HG03135 (cell line): ENCODE measurements at regions not wholly inside any gene's neighbourhood (a gene's known extent, or its start where the extent isn't known, plus 50 kb on each side); places are given as distances from the start of the nearest gene placed in this dataset.
"Not testable (repeated sequence)": the region's sequence is repeated elsewhere in the genome, so short reads cannot be mapped to it uniquely, and the experiment has no call there.

Experiments used
- ATAC-seq: cut with Tn5 transposase; IDR thresholded peaks from one replicate; pipeline ENCODE4 v1.9.1; 2021; ENCODE audit warnings: mild to moderate bottlenecking, moderate library complexity; ENCODE audit not compliant: unreplicated experiment

DNA sequence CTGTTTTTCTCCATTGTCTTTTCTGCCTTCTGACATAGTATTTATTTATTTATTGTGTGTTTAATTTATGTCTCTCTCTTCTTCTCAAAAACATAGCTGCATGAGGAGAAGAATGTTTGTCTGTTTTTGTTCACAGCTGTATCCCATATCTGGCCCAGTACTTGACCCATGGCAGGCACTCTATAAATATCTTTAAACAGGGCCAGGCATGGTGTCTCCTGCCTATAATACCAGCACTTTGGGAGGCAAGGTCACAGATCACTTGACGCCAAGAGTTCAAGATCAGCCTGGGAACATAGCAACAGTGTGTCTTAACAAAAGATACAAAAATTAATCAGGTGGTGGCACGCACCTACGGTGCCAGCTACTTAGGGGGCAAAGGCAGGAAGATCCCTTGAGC is 361.3 kb upstream of the KLHL29 start:
- no peak for ATAC-seq

DNA sequence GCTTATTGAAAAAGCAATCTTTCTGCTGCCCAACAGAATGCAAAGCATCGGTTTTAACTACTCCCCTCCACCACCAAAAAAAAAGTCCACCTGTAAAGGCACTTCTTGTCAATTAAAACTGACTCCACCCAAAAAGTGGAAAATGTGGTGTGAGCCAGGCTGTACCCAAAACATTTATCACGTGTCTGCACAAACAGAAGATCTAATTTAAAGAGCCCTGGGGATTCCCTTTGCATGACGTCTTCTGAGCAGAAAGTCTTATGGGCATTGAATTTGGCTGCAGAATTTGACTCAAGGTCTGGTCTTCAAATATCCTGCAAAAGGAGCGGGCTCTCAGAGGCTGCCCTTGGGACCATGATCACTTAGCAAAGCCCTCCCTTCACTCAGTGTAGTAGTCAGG is 358.3 kb upstream of the KLHL29 start:
- ATAC-seq: no peak

DNA sequence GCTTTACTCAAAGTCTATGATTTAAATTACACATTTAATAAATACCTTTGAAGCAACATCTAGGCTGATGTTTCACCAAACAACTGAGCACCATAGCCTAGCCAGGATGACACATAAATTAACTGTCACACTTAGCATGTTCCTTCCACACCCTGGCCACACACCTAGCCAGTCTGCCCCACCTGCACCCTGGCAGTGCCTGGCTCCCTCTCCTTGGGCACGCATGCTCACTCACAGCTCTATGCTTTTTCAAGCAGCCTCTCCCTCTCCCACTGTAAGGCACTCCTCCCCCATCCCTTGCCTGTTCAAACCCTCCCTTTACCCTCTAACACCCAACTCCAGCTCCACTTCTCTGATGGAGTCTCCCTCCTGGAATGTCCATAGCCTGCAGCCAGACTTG is 357.6 kb upstream of the KLHL29 start:
- ATAC-seq: no peak

DNA sequence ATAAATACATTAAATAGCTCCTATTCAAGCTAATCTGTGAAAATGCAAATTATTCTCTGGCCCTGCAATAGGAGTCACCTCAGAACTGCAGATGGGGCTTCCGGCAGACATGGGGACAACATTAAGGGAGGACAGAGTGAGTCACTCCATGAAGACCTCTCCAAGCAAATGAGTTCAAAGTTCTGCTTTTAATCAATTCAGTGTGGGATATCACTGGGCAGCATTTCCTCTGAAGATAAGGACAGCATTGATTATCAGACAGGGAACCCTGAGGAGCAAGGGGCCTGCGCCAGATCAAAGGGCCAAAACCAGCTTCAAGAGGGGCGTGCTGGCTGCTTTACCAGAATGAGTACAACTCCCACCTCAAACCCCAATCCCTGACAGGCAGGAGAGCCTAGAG is 356.9 kb upstream of the KLHL29 start:
- ATAC-seq: no peak

DNA sequence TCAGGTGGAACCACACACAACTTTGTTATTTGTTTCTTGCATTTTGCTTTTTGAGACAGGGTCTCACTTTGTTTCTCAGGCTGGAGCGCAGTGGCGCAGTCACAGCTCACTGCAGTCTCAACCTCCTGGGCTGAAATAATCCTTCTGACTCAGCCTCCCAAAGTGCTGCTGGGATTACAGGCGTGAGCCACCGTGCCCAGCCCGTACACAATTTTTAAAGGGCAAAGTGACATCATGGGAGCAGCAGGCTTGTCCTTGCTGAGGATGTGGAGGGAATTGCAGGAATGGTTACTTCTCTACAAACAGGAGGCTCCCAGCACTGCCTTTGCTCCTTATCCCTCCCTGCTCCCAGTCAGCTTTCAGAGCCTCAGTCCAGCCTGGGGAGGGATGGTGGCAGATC is 355.9 kb upstream of the KLHL29 start:
- no peak for ATAC-seq

DNA sequence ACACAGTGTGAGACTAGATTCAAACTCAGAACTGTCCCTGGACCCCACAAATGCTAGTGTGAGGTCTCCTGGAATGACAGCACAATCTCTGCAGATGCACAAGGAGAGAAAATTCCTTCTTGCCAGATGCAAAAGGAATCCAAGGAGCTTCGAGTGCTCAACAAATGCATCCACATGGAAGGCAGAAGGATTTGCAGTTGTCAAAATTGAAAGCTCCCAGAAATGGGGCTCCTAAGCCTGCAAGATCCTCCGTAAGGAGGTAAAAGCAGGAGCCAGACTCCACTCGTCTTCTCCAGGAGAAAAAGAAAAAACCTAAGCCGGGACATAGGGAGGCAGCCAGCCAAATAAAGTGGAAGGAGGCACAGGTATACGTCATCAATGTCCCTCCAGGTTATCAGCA is 355.0 kb upstream of the KLHL29 start:
- no peak for ATAC-seq

DNA sequence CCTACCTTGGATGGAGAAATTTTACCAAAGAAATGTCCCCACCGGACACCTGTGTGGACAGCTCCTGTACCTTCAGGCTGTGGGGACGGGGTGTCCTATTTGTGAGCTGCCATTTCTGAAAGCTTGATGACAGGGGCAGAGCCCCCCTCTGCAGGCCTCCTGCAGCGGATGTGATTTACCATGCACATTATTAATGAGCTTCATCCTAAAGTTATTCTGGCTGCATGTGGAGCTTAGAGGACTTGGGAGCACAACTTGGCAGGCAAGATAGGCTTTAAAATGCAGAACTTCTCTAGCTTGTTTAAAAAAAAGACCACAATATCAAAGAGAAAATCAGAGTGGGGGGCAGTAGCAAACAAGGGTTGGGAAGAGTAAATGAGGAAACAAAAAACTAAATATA is 350.0 kb upstream of the KLHL29 start:
- no peak for ATAC-seq

DNA sequence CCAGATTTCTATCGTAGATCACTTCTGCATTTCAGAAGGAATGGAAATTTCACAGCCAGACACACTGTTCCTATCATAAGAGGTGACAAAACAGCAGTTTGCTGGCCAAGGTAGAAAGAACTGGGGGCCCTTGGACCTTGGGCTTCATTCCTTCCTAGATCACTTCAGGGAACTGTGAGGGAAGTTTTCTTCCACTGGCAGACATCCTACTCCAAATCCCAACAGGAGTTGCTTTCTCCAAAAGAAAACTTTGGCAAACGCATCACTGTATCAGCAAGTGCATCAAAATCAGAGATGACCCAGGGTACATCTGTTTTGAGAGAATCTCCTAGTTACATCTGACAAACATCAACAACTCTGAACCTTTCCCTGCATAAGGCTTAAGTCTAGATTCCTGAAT is 348.4 kb upstream of the KLHL29 start:
- no peak for ATAC-seq

DNA sequence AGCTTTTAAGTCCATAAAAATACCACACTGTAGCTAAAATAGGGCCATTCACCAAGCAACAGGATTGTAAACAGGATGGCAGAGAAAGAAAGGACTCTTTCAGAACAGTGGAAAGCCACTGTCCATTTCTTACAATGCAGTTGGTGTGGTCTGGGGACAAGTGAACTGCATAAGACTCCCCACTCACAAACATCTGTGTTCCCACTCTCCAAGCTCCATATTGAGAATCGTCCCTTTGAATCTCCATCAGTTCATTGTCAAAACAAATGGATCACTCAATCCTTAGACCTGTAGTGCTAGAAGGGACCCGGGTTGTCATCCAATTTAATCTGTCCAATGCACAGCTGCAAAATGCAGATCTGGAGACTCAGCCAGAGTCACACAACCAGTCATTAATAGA is 347.4 kb upstream of the KLHL29 start:
- ATAC-seq: no peak

DNA sequence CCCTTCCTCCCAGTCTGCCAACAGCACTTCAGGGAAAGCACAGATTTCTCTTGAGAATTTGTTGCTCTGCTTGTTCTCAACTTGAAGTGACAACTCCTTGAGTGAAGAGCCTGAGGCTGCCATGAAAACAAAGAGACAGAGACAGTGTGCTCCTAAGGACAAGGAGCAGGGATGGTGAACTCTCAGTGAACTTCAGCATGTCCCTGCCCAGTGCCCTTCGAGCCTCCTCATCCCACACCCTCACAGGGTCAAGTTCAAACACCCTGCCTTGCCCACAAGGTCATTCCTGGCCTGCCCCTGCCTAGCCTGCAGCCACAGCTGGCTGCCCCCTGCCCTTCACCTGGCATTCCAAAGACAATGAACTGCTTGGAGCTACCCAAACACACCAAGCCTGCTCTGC is 343.5 kb upstream of the KLHL29 start:
- no peak for ATAC-seq

DNA sequence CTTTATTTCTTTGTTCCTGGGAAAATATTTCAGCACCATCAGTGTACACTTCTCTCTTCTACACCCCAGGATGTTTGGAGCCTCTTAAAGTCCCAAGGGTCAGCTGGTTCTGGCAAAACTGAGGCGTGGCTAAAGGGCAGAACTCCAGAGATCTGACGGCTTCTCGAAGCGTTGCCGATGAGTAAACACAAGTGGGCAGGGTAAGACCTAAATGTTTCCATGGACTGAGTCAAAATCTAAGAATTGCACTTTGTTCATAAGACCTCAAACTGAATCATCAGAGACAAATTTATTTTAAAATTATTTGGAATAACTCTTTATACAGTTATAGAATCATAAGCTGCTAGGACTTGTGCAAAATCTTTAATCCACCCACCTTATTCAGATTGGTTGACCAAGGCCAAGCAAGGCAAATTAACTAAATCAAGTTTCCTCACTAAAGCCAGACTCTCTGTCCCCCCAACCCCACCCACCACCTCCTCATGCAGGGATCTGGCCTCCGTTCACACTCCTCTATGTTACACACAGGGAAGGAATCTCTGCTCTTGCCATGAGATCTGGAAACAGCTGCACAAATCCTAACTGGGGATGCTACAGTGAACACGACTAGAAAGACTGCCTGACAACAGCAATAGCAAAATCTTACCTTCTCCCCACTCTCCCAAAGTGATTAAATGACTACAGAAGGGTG is 342.6 kb upstream of the KLHL29 start:
- no peak for ATAC-seq

DNA sequence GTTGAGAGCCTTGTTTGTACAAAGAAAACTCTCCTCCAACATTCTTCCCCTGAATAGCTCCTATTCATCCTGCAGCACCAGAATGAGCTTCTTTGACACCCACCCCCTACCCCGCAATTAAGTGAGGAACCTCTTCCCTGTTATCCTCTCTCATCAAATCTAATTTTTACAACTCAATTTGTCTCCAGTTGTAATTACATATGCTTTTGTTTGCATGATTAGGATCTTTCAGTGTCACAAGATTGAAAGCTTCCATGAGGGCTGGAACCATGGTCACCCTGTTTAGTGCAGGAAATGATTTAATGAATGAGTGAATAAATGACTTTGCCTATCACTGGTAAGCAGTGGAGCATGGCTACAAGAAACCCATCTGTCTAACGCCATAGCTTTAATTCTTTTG is 334.6 kb upstream of the KLHL29 start:
- ATAC-seq: no peak

DNA sequence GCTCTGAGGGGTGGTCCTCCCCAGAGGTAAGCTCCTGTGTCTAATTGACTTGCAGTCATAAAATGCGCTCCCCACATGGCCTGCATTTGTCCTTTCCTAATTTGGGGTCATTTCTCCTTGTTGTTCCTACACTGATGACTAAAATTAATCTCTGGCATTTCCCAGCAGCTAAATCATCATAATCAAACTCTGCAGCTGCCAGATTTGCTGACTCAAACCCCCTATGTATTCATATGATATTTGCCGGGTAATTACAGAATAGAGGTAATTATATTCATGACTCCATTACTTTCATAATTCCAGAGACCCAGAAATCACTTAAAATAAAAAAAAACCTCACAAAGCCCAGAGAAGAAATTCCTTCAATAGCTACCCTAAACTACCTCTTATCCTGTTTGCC is 331.4 kb upstream of the KLHL29 start:
- no peak for ATAC-seq

DNA sequence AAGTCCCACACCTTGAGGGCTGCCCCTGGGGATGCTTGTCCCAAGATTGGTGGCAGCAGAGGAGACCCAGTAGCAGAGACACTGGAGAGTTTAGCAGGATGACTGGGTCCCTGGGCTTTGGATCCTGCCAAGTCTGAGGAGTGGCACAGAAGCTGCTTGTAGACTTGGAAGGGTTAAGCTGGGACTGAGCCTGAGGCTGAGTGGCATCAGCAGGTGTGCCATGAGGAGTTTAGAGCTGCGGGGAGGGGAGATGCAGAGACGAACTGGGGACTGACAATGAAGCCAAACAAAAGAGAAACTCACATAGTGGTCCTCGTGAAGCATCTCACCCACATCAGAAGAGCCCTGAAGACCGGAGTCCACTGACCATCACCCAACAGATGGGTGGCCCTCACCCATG is 329.7 kb upstream of the KLHL29 start:
- no peak for ATAC-seq

DNA sequence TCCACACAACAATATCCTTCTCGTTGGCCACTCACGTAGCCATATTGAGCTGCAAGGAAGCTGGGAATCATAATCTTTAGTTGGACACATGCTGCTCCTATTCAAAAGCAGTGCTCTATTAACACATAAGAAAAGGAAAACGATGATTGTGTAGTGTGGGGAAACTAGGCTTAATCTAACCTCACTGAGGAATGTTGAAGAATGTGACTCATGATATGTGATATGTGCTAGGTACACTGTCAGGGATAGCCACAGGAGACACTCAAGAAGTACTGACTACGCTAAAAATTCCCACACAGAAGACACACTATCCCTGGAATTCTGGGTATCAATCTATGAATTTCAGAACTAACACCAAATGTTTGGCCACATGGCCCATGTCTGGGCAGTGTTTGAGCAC is 328.1 kb upstream of the KLHL29 start:
- ATAC-seq: not testable (repeated sequence)

DNA sequence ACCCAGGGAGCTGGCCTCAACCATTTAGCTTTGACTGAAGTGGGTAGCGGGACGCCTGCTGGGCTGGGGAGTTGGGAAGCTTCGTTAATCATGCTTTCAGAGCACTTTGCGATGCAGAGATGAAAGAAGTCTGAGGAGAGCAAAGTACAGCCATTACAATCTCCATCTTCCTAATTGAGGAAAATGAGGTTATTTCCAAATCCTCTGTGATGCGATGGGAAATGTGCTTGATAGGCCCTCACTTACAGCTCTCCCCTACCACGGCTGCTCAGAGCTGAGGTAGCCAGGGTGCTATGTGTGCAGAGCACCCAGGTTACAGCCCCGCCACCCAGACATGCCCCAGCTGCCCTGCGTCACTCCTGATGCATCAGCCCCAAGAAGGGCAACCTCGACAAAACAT is 326.5 kb upstream of the KLHL29 start:
- ATAC-seq: no peak

DNA sequence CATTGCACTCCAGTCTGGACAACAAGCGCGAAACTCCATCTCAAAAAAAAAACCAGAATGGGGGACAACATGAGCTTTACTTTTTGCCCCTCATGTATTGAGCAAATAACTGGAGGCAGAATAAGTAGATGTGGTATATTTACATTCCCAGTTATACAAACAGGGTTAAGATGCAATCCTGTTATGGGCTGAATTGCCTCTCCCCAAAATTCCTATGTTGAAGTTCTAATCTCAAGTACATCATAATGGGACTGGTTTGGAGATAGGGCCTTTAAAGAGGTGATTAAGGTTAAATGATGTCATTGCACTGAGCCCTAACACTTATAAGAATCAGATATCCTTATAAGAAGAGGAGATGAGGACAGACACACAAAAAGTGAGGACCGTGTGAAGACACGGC is 319.8 kb upstream of the KLHL29 start:
- no peak for ATAC-seq

DNA sequence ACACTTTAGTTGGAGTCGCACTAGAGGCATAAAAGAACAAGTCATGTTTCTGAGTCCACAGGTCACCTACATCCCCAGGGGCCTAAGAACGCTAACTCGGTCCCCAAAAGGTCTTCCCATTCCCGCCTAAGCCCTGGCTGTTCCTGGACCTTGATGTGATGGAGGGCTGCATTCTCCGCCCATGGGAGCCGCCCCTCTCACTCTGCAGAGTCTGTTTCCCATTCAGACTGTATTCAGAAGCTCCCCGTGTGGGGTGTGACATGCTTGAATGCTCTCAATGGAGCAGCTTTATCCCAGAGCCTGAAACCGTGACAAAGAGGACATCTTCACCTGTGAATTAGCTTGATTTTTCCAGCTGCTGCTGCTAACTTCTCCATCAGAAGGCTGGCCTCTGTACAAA is 319.0 kb upstream of the KLHL29 start:
- ATAC-seq: no peak

DNA sequence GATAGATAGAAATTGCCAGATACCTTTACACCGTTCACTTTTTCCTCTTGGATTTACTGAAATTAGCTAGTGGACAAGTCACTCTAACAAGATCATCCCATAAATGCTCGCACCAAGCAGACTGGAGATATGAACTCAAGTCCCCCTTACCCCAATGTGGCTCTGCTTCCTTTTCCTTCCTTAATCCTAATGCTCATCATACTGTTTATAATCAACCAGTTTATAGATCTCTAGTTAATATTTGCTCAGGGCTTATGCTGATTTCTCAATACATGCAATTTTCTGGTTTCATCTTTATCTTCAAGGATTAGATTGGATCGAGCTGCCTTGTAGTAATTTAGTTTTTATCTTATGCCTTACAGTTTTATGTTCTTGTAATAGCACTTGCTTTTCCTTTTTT is 318.3 kb upstream of the KLHL29 start:
- ATAC-seq: no peak

DNA sequence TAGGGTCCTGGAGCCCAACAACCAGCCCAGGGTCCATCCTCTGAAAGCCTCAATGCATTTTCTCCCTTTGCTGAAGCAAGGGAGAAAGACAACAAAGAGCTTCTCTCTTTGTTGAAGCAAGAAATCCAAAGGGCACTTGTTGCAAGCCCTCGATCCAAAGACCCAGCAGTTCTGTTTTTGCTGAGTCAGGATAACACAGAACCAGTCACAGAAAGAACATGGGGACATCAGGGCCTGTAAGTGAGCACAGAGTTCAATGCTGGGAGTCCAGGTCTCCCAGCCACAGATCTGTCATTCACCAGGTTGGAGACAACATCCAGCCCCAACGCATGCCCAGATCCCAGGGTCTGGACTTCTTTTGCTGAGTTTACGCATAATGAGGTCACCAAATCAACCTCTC is 315.8 kb upstream of the KLHL29 start:
- ATAC-seq: no peak

DNA sequence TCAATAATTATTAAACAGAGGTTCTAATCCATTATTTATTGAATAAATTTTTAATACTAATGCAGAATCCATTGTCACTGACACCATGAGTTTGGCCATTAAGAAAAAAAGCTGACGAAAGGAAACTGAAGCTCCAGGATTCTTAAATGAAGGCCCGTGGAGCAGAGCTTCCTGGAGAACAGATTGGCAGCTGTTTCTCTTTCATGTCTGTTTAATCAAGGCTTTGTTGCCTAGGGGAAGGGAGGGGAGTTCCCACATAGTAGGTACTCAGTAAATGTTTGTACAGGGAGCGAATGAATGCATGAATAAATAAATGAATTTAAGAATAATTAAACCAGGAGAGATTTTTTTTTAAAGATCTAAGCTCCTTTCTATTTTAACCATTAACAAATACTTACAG is 315.1 kb upstream of the KLHL29 start:
- ATAC-seq: no peak

DNA sequence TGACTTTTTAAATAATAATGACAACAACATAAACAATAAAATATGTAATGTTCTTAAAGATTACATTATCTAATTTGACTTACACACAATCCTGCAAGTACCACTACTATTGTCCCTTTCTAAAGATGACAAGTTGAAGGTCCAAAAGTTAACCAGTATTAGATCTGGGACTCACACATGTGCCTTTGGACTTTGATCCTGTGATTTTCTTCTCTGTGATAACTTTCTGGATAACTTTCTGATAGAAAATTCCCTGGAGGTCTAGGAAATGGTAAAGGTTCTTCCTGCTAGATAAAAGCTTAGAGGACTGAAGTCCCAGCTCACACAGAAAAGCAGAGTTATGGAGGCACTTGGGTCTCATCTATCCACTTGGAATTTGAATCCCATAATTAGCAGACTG is 311.9 kb upstream of the KLHL29 start:
- ATAC-seq: no peak

DNA sequence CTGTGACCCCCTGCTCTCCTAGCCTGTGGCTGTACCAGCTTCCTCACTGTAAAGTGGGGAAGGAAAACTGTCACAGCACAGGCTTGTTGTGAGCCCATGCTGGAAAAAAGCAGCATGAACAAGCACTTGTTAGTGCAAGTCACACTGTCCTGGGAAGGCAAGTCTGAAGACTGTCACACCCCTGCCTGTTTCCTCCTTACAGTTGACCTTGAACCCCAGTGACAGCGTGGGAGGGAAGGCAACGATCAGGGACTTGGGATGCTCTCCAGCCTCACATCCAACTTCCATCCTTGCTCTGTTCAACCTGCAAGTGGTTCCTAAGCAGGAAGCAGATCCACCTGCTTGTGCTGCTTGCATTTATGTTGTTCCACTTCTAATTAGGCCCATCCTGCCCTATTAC is 311.3 kb upstream of the KLHL29 start:
- ATAC-seq: no peak

DNA sequence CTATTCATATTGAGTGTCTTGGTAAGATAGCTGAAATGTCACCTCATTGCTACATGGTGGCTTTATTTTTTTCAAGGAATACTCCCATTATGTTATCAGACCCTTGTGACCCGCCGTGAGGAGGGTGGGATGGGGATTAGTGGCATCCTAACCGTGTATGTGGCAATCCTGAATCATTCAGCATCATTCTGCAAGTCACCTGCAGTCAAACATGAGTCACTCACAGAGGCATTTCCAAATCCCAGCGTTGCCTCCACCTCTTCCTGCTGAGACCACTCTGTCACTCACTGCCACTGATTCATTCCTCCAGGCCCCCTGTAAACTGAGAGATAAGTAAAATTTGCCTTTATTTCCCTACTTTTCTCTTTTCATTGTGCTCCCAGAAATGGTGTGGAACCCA is 307.4 kb upstream of the KLHL29 start:
- ATAC-seq: no peak
